RWPE1 (cell line): ENCODE measurements at regions not wholly inside any gene's neighbourhood (a gene's known extent, or its start where the extent isn't known, plus 50 kb on each side); places are given as distances from the start of the nearest gene placed in this dataset.

Source experiments
- CTCF ChIA-PET: fragments of 350-600 bp; sonication (Branson Sonifier 250); formaldehyde crosslinking; extraction: SDS; loops from one replicate; lab custom pipeline; 2021; lab: Yijun Ruan, JAX
- POLR2A ChIA-PET: fragments of 400-600 bp; formaldehyde crosslinking; extraction: SDS; loops from one replicate; lab custom pipeline; 2020; ENCODE audit warnings: antibody characterized with exemption; ENCODE audit not compliant: low non-redundant PET; lab: Yijun Ruan, JAX
- DNase-seq: peaks from one replicate; pipeline ENCODE4 v3.0.0; 2012; ENCODE audit warnings: low spot score
- H3K27ac ChIP-seq: fragments of 450-650 bp; 2 replicates; pipeline ENCODE4 v1.5.1; 2017
- TF ChIP-seq, protein P1 (sequence below): fragments of 450-650 bp; conservative IDR thresholded peaks from 2 replicates; pipeline ENCODE4 v1.5.1; 2017; ENCODE audit warnings: low read depth, mild to moderate bottlenecking

DNA sequence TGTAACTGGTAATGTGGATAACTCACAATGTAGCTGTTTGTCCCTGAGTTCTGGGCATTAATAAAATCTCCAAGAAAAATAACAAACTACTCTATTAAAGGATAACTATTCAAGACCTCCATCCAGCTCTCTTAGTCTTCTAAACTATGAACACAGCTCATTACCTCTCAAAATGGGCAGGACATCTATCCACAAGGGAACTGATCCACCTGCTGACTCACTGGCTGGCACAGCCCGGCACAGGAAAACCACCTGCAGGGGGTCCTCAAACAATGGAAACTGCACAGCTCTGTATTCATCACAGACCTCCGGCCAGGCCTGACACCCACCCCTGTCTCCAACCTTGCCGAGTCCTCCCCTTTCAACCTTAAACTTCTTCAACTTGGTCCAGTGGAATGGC, 255.4 kb downstream of the TJP1 start:
- ChIA-PET CTCF (no interaction called here), POLR2A (no interaction called here)
- H3K27ac ChIP-seq, result no peak overlapping the region
- TF ChIP-seq, protein P1, sequence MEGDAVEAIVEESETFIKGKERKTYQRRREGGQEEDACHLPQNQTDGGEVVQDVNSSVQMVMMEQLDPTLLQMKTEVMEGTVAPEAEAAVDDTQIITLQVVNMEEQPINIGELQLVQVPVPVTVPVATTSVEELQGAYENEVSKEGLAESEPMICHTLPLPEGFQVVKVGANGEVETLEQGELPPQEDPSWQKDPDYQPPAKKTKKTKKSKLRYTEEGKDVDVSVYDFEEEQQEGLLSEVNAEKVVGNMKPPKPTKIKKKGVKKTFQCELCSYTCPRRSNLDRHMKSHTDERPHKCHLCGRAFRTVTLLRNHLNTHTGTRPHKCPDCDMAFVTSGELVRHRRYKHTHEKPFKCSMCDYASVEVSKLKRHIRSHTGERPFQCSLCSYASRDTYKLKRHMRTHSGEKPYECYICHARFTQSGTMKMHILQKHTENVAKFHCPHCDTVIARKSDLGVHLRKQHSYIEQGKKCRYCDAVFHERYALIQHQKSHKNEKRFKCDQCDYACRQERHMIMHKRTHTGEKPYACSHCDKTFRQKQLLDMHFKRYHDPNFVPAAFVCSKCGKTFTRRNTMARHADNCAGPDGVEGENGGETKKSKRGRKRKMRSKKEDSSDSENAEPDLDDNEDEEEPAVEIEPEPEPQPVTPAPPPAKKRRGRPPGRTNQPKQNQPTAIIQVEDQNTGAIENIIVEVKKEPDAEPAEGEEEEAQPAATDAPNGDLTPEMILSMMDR, result no peak
- no peak for DNase-seq

DNA sequence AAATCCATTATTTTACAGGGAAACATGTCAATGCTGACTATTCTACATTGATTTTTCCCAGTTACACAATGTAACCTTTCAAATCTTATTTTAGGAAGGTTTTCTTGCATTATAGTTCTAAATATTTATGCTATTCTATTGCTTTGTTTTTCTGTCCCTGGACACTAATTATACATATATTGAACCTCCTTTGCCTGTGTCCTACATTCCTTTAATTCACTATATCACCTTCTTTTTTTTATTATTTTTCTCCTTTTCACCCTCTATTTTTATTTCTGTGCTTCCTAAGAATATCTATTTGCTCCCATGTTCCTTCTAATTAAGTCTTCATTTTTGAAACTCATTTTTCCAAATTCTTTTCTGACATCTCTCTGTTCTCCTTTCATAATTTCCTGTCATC, 259.2 kb downstream of the TJP1 start:
- H3K27ac ChIP-seq, result no peak overlapping the region
- POLR2A ChIA-PET, result no interaction called here
- DNase-seq, result no peak
- TF ChIP-seq, protein P1, result no peak
- CTCF ChIA-PET, result no interaction called here

DNA sequence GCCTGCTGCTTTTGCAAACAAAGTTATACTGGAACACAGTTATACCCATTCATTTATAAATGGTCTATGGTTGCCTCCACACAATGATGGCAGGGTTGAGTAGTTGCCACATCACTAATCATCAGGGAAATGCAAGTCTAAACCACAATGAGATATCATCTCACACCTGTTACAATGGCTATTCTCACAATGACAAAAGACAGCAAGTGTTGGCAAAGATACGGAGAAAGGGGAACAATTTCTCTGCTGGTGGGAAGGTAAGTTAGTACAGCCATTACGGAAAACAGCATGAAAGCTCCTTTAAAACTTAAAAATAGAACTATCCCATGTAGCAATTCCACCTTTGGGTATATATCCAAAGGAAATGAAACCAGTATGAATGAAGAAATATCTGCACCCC, 261.4 kb downstream of the TJP1 start:
- no peak for DNase-seq
- no peak overlapping the region for H3K27ac ChIP-seq
- ChIA-PET CTCF (no interaction called here), POLR2A (no interaction called here)
- TF ChIP-seq, protein P1, result no peak

DNA sequence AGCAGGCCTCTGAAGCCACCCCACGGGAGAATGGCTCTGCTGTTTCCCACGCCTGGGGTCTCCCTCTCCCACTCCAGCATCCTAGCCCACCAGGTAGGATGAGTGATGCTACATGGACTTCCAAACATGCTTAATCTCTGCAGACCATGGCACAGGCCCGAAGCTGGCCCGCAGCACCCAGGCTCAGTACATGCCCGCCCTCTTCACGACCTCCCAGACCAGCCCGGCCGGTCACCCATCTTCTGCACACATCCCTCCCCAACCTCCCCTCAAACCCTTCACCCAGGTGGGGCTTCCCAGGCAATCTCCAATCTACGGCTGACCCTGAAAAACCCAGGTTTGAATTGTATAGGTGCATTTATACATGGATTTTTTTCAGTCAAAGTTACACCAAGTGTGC, 264.0 kb downstream of the TJP1 start:
- TF ChIP-seq, protein P1, result no peak
- no peak overlapping the region for H3K27ac ChIP-seq
- ChIA-PET CTCF (no interaction called here), POLR2A (no interaction called here)
- DNase-seq, result no peak

DNA sequence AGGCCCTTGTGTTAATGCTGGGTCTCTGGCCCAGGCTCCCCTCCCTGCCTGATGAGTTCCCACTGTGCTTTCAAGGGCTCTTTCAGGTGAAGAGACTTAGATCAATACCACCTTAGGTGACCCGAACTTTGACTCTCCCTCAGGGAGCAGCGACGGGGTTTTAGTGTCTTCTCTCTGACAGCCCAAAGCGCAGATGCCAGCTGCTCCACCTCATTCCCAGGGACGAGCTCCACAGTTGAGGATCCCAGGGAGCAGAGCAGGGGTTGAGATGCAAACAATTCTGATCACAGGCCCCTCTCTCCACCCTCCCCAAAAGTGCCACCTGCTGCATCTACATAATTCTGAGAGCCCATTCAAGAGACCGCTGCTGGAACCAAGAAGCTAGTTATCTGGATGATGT, 265.1 kb downstream of the TJP1 start:
- POLR2A ChIA-PET, result no interaction called here
- CTCF ChIA-PET, result no interaction called here
- TF ChIP-seq, protein P1, result no peak

DNA sequence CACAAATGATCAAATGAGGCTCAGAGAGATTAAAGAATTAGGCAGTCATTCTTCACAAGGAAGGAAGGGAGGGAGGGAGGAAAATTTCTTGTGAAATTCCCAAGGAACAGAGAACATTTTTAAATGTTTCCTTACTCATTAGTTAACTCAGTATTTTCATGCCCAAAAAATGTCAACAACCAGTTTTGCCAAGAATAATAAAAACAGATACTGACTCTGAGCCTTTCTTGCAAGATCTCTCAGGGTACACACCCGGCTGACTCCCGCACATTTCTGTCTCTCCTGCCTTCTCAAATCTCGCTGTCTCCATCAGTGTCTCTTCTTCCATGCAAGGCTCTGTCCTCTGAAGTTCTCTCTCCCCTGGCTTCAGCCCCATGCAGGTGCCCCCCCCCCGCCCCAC, 265.9 kb downstream of the TJP1 start:
- no peak for DNase-seq
- POLR2A ChIA-PET, result no interaction called here
- H3K27ac ChIP-seq, result no peak overlapping the region
- CTCF ChIA-PET, result no interaction called here
- TF ChIP-seq, protein P1, result no peak

More for the DNA sequence above, 265.1 kb downstream of the TJP1 start:
- no peak for DNase-seq
- no peak overlapping the region for H3K27ac ChIP-seq

DNA sequence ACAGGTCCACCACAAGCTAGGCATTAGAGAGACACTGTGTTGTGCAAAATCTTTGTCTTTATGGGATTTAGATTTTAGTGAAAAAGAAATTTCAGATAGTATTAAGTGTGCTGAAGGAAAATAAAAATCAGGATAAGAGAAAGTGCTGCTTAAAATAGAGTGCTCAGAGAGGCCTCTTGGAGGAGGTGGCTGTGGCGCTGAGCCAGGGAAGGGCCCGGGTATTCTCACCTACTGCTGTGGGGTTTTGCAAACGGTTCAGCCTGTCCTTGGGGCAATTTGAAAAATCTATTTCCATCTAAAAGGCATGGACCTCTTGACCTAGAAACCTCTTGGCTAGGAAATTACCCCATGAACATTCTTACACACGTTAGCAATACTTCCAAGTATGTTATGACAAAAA, 267.7 kb downstream of the TJP1 start:
- TF ChIP-seq, protein P1, result no peak
- DNase-seq, result no peak
- ChIA-PET CTCF (no interaction called here), POLR2A (no interaction called here)
- no peak overlapping the region for H3K27ac ChIP-seq
